Right lobe of liver (tissue), 6 donors: ENCODE measurements at regions not wholly inside any gene's neighbourhood (a gene's known extent, or its start where the extent isn't known, plus 50 kb on each side); places are given as distances from the start of the nearest gene placed in this dataset.

ENCODE experiments used
- ATAC-seq, 4 donors: fragments of 200-7000 bp; cut with Tn5 transposase; one replicate each; pipeline ENCODE4 v1.9.1; 2020; ENCODE audit warnings: mild to moderate bottlenecking in 4 of 4, moderate library complexity in 4 of 4
- DNase-seq, 3 donors: peaks; one replicate each; pipeline ENCODE4 v3.0.0-alpha.2; 2020
- H3K27ac ChIP-seq, 3 donors: fragments of 200-600 bp; one replicate each; pipeline ENCODE4 v1.8.0; 2022
- H3K27me3 ChIP-seq, 2 donors: fragments of 200-600 bp; one replicate each; pipeline ENCODE4 v1.8.0; 2022
- H3K36me3 ChIP-seq, 4 donors: fragments of 200-600 bp; sonication (generic) in 1 of 4; one replicate each; pipeline versions ENCODE4 v1.5.1 to v1.8.0; 2017 to 2022; ENCODE audit warnings: control low read depth in 1 of 4
- H3K4me1 ChIP-seq, 4 donors: fragments of 200-600 bp; sonication (generic) in 1 of 4; one replicate each; pipeline versions ENCODE4 v1.5.1 to v1.8.0; 2017 to 2022; ENCODE audit warnings: control low read depth in 1 of 4
- H3K4me3 ChIP-seq, 3 donors: fragments of 200-600 bp; one replicate each; pipeline ENCODE4 v1.8.0; 2022
- H3K9me3 ChIP-seq, 4 donors: fragments of 200-600 bp; sonication (generic) in 1 of 4; one replicate each; pipeline versions ENCODE4 v1.5.1 to v1.8.0; 2017 to 2022; ENCODE audit warnings: control low read depth in 1 of 4
- POLR2A ChIP-seq: fragments of 450-650 bp; IDR thresholded peaks from one replicate; pipeline ENCODE4 v1.6.1; 2017; ENCODE audit warnings: antibody characterized with exemption, mild to moderate bottlenecking
- WGBS: methylation state at CpG from one replicate; pipeline ENCODE4 v1.1.6; 2018; ENCODE audit warnings: low coverage, low lambda C conversion rate; ENCODE audit not compliant: insufficient coverage; ENCODE audit errors: missing lambda C conversion rate; 5-methylcytosine and 5-hydroxymethylcytosine counted together
- intact Hi-C, 2 donors: fragments of 100-400 bp; cut with DNase I; formaldehyde crosslinking; loops; one replicate each; pipeline versions ENCODE4 v1.11.2 to v1.14.1; 2022
- TF ChIP-seq, protein P1 (sequence below), 4 donors: fragments of 200-600 bp in 3 of 4; fragments of 450-650 bp in 1 of 4; IDR thresholded peaks; one replicate each; pipeline versions ENCODE4 v1.5.1 to v1.8.0; 2016 to 2022; ENCODE audit warnings: antibody characterized with exemption in 4 of 4, mild to moderate bottlenecking in 2 of 4
- donor health status: DM: no; HTN: yes; CAD: no.
- donor health status: DM: no; HTN: no; CAD: no.
- donor health status: DM: no; HTN: no; CAD: no.
- donor health status: DM: no; HTN: yes; CAD: no.
- donor health status: DM: no; HTN: yes; CAD: no.

DNA sequence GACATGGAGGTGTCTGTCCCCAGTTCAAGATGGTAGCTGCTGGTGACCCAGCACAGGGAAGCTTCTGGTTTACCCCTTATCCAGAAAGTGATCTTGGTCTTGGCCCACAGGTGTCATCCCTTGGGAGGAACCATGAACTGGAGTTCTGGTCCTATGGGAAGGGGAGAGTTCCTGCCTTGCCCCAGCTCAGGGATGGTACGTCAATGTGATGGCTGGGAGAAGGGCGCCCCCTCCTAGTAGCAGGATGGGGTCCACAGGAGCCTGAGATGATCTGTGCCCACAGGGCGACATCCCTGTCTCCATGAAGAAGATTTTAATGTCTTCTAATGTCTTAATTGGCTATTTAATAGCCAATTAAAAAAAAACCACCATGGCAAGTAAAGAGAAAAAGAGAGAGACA lies 249.8 kb downstream of the SIPA1L2 start:
- Histone ChIP-seq H3K36me3 (no peaks in the 10 kb centered on the region), H3K4me3 (no peak overlapping the region), H3K27me3 (no peaks in the 10 kb centered on the region), H3K27ac (no peak overlapping the region), H3K9me3 (no peaks in the 10 kb centered on the region), H3K4me1 (no peaks in the 10 kb centered on the region)
- 60% methylated on average over 2 of the region's 3 CpGs for WGBS
- intact Hi-C loops = no loop called here
- DNase-seq (no peak), ATAC-seq (no peak)
- TF ChIP-seq POLR2A = no peak
- TF ChIP-seq, protein P1, sequence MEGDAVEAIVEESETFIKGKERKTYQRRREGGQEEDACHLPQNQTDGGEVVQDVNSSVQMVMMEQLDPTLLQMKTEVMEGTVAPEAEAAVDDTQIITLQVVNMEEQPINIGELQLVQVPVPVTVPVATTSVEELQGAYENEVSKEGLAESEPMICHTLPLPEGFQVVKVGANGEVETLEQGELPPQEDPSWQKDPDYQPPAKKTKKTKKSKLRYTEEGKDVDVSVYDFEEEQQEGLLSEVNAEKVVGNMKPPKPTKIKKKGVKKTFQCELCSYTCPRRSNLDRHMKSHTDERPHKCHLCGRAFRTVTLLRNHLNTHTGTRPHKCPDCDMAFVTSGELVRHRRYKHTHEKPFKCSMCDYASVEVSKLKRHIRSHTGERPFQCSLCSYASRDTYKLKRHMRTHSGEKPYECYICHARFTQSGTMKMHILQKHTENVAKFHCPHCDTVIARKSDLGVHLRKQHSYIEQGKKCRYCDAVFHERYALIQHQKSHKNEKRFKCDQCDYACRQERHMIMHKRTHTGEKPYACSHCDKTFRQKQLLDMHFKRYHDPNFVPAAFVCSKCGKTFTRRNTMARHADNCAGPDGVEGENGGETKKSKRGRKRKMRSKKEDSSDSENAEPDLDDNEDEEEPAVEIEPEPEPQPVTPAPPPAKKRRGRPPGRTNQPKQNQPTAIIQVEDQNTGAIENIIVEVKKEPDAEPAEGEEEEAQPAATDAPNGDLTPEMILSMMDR (IDR thresholded peaks at IDR 0.05) = no peak

DNA sequence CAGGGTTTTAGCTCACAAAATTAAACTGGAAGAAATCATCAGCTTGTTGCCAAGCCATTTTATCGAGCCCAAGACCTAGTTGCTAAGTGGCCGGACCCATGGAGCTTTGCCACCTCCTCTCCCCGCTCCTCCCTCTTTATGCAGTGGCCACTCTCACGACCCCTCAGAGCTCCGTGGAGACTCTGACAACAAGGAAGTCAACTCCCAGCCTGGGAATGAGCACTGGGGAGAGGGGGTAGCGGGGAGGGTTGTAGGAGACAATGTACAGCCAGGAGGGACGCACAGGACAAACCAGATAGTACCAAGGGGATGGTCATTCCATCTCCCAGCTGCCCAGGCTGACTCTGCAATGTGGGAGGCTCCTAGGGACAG lies 250.9 kb downstream of the SIPA1L2 start:
- Histone ChIP-seq H3K27me3 (no peaks in the 10 kb centered on the region), H3K4me1 (no peaks in the 10 kb centered on the region), H3K9me3 (no peaks in the 10 kb centered on the region), H3K36me3 (no peaks in the 10 kb centered on the region), H3K27ac (no peak overlapping the region), H3K4me3 (no peak overlapping the region)
- DNase-seq (no peak), ATAC-seq (no peak)
- whole genome bisulfite sequencing = 83% methylated on average over 2 of the region's 7 CpGs
- intact Hi-C loops = no loop called here
- no peak for TF ChIP-seq POLR2A

DNA sequence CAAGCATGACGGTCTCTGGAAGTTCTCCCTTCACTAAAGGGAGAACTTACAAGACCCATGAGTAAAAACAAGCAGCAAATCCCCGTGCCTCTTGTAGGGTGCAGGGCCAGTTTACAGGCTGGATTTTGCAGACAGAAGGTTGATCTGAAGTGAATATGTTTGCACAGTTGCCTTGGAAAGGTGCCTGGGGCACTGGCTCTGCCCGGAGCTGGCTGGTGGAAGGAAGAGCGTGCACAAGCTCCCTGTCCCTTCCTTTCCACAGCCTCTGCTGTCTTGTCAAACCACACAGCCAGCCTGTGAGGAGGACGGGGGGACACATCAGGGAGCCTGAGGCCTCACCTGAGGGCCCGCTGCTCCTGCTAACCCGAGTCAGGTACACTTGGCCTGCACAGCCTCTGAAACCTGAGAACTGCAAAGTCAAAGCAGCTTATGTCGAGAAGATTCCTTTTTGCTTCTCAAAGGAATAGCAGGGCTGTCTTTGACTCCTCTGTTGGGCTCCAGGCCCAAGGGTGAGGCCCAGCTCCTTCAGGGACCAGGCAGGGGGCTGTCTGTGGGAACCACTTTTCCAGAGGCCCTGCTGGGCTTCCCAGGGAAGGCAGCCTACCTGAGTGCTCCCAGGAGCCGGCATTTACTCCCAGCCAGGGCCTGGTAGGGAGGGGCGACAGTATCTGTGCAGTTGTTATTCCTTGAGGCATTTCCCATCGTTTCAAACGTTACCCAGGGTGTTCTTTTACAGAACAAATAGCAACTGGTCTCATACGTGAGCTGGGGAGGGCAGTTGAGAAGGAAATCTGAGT lies 251.5 kb downstream of the SIPA1L2 start:
- Histone ChIP-seq H3K4me3 (no peak overlapping the region), H3K36me3 (no peaks in the 10 kb centered on the region), H3K4me1 (no peaks in the 10 kb centered on the region), H3K9me3 (no peaks in the 10 kb centered on the region), H3K27me3 (no peaks in the 10 kb centered on the region), H3K27ac (no peak overlapping the region)
- intact Hi-C loops = no loop called here
- TF ChIP-seq POLR2A = no peak
- TF ChIP-seq, protein P1 (IDR thresholded peaks at IDR 0.05) = no peak
- peak in 1 of 4 donors; percentile 11 for ATAC-seq
- DNase-seq = no peak
- WGBS = 52% methylated on average over 7 of the region's 13 CpGs

DNA sequence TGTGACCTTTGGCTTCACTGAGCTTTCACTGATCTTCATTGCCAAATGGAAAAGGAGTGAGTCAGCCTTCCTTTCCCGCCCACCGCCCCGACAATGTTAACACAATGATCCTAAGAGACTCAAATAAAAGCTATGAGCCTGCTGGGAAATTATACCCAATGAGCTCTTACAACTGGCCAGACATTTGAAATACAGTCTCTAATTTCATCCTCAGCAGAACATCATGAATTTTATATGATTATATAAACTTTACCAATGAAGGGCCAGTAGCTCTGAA lies 252.5 kb downstream of the SIPA1L2 start:
- no peaks in the 10 kb centered on the region for H3K27me3 ChIP-seq
- no peak for TF ChIP-seq POLR2A
- TF ChIP-seq, protein P1 (IDR thresholded peaks at IDR 0.05) = no peak
- intact Hi-C loops = no loop called here
- WGBS = 61% methylated on average over 3 of the region's 3 CpGs
- H3K4me1 ChIP-seq = no peaks in the 10 kb centered on the region
- H3K9me3 ChIP-seq = no peaks in the 10 kb centered on the region
- ATAC-seq (peak in 1 of 4 donors; percentile 21), DNase-seq (no peak)
- H3K4me3 ChIP-seq = no peak overlapping the region
- no peaks in the 10 kb centered on the region for H3K36me3 ChIP-seq
- no peak overlapping the region for H3K27ac ChIP-seq

DNA sequence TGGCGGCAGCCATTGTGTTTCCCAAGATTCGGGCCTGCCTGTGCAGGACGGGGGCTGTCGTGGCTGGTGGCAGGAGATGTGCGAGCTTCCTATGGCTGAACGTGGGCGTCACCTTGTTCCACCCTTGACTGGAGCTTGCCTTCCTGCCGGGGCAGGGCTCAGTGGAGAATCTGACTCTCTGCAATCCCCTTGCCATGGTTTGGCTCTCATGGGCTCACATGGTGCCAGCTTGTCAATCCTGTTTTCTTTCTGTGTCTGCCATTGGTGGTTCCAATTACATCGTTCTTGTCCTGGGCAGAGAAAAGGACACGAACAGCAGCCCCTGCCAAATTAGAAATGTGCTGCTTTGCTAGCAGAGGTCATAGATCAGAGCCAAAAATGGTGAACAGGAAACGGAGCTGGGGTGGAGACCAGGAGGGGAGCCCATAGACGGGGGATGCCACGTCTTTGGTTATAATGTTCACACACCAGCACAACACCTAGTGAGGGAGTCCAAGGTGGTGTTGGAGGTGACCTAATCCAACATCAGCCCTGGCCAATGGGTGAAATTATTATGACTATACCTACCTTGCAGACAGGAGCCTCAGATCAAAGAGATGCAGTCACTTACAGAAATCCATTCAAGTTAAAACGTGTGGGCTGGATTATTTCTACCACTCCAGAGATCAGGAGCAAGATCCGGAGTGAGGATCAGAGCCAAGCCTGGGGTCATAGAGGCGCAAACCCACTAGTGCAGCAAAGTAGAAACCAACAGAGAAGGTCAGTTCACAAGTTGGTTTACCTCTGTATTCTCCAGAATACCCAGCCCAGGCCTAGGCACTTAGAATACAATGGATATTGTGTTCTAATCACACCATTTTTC lies 253.1 kb downstream of the SIPA1L2 start:
- TF ChIP-seq POLR2A = no peak
- TF ChIP-seq, protein P1 (IDR thresholded peaks at IDR 0.05) = no peak
- WGBS = 72% methylated on average over 10 of the region's 16 CpGs
- Histone ChIP-seq H3K9me3 (no peaks in the 10 kb centered on the region), H3K4me3 (no peak overlapping the region), H3K36me3 (no peaks in the 10 kb centered on the region), H3K27me3 (no peaks in the 10 kb centered on the region), H3K4me1 (no peaks in the 10 kb centered on the region), H3K27ac (no peak overlapping the region)
- no peak for ATAC-seq
- intact Hi-C loops = no loop called here
- DNase-seq = no peak
